NOMO-1 treated with dmso at 0.1 percent for 144 hours (cell line): ENCODE measurements at regions not wholly inside any gene's neighbourhood (a gene's known extent, or its start where the extent isn't known, plus 50 kb on each side); places are given as distances from the start of the nearest gene placed in this dataset.
A peak's percentile ranks its signal among the peaks of the same experiment; 100 is the strongest.
"Not testable (repeated sequence)": the region's sequence is repeated elsewhere in the genome, so short reads cannot be mapped to it uniquely, and the experiment has no call there.

ENCODE experiments used
- DNase-seq: peaks from one replicate; lab custom pipeline; 2025; ENCODE audit not compliant: unreplicated experiment; lab: John Stamatoyannopoulos, UW

DNA sequence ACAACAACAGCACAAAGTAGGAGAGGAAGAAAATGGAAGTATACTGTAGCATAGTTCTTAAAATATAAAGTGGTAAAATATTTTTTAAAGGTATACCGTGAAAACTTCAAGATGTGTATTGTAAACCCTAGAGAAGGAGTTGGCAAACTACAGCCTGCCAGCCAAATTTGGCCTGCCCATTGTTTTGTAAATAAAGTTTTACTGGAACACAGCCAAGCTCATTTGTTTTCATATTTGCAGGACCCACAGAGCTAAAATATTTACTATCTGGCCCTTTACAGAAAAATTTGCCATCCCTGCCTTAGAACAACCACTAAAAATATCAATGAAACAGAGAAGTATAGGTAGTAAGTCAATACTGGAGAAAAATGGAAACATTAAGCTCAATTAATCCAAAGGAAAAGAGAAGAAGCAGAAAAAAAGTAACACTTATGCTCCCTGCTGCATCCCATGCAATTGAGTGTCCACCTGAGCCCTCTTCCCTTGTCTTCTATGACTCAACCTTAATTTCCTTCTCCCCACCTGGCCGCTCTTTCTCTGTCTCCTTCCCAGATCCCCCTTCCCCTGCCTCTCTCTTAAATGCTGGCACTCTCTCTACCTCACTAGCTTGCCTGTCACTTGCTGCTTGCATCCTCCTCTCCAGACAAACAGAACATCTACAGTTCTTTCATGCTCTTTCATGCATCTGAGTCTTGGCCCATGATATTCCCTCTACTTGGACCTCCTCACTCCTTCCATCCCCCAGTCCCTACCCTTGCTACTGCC lies 50.6 kb upstream of the FER start:
- no peak for DNase-seq

DNA sequence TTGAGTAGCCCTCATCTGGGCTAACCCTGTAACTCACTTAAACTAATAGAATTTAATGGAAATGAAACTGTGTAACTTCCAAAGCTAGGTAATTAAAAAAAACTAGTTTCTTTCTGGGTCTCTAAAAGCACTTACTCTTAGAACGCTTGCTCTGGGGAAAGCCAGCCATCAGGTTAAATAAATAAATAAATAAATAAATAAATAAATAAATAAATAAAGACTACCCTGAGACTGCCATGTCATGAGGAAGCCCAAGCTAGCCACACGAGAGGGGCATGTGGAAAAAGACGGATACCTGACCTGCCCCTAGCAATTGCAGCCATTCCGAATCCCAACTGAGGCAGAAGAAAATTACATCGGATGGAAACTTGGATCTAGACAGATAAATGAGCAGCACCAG lies 51.3 kb upstream of the FER start:
- no peak for DNase-seq

DNA sequence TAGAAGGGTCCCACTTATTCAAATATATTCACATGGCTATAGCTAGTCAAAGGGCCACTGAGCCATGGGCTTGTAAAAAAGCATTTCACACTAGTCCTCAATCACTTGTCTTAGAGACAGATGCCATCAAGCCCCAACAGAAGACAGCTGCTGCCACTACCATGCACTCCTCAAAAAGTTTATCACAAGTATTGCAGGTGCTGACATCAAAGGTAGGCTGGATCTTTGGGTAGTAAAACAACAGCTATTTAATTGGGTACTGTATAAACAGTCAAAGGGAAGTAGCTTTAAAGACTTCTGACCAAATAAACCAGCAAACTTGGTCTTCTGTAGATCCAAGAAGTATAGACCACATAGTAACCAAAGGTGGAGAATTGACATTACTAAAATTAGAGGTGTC lies 59.2 kb upstream of the FER start:
- no peak for DNase-seq

DNA sequence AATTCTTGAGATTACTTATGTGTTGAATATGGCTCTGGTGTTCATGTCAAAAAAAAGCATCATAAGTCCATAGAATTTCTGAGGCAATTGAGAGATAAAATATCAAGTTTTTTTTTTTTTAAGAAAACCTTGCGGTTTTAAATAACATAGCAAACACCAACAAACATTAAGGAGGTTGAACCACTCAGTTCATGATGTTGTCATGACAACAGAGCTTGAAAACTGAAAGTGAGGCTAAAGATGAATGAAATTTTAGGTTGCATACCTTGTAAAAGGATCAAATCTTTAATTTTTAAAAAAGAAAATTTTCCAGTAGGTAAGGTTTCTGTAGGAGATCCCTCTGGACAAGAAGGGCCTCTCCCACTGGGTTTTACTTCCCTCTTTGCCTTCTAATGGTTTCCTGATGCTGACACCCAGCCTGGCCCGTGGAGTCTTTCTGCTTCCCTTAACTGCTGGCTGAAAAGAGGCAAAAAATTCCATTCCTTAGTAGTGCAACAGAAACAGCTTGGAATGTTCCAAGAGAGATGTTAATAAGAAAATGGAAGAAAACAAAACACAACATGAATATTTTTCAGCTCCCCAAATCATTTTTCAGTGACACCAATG lies 60.0 kb upstream of the FER start:
- no peak for DNase-seq

DNA sequence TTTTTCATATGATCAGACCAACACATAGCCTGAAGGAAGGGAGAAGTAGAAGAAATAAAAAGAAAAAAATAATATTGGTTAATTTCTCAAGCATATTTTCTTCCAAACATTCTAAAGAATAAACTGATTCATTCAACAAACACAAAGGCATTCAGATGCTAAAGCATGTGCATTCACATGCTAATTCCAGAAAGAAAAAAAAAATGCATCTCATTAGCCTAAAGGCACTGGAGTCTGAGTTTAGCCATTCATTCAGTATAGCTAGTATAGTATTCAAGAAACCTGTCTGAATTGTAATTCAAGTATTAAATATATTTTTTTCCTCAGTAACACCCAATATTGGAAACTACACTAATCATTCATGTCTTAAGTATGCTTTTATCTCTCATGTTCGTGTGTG lies 61.0 kb upstream of the FER start:
- no peak for DNase-seq

DNA sequence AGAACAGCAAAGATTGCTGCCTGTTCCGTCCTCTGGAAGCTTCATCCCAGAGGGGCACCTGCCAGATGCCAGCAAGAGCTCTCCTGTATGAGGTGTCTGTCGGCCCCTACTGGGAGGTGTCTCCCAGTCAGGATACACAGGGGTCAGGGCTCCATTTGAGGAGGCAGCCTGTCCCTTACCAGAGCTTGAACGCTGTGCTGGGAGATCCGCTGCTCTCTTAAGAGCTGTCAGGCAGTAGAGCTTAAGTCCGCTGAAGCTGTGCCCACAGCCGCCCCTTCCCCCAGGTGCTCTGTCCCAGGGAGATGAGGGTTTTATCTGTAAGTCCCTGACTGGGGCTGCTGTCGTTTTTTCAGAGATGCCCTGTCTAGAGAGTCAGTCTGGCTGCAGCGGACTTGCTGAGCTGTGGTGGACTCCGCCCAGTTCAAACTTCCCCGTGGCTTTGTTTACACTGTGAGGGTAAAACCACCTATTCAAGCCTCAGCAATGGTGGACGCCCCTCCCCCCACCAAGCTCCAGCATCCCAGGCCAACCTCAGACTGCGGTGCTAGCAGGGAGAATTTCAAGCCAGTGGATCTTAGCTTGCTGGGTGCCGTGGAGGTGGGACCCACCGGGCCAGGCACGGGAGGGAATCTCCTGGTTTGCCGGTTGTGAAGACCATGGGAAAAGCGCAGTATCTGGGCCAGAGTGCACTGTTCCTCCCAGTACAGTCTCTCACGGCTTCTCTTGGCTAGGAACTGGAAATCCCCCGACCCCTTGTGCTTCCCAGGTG lies 62.1 kb upstream of the FER start:
- not testable (repeated sequence) for DNase-seq

DNA sequence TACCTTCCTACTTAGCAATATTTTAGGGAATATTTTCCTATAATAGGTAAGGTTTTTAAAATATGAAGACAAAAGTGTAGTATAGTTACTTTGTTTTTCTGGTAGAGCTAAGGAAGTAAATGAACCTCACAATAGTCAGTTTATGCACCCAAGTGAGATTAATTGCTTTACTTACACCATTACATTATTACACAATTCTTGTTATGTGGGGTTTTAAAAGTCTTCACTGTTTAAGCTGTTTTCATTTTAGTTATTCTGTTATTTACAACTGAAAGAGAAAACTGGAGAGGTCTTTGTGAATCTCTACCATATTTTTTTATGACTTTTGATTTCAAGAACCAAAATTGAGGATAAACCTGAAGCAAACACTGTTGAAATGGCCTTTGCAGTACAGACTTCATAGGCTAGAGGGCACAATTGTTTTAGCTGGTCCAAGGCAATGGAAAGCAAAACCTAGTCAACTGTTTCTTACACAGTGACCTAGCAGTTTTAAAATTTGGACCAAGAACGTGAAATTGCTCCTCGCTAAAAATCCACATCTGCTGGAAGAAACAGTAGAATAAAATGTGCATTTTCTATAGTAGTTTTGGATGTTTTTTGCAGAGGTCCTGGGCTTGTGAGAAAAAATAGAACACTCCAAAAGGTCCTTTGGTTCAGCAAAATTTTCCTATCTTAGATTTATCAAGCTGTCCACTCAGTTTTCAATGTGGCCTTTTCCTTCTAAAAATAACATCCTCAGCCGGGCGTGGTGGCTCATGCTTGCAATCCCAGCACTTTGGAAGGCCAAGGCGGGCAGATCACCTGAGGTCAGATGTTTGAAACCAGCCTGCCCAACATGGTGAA lies 66.4 kb upstream of the FER start:
- DNase-seq: peak; percentile 49

DNA sequence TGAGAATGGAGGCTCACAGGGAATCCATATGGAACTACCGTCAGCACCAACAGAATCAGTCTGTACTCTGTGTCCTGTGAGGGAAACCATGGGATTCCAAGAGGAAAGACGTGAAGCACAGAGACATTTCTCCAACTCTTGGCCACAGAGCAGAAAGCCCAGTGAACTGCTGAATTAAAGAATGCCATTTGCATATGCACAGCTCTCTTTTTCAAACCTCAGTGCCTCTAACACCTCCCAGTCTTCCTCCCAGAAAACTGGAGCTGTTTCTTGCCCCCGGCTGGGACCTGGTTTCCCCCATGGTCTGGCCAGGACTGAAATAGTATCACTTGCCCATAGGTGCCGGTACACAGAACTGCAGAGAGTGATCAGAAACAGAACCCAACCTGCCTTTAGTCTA lies 69.6 kb upstream of the FER start:
- DNase-seq: no peak

DNA sequence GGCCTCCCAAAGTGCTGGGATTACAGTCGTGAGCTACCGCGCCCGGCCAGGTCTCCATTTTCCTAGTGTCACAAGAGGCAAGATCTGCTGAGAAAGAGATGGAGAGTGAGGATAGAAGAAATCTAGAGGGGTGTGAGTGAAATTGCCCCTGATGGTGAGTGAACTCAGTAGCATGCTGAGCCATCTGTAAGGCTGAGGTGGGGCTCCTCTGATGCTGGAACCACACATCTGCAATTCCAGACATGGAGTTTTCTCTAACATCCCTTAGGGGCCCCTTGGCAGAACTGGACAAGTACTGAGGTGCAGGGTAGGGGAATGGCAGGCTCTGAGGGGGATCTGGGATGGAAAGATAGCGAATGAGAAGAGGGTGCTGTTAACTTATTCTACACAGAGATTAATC lies 72.0 kb upstream of the FER start:
- DNase-seq: no peak

DNA sequence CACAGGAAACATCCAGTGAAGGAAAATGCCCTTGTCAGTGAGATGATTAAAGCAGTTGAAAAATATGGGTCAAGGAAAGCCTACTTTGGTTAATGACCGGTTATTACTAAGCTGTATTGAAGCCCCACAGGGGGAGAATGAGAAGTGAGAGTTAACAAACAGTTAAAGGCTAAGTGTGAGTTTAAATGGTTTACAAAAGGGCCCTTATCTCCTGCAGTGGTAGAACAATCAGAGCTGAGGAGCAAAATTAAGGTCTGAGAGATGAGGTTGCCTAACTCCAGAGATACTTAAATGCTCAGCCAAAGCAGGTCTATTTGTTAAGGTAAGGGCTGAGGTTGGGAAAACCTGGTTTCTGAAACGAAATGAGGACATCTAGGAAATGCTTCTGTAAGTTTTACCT lies 75.1 kb upstream of the FER start:
- no peak for DNase-seq

DNA sequence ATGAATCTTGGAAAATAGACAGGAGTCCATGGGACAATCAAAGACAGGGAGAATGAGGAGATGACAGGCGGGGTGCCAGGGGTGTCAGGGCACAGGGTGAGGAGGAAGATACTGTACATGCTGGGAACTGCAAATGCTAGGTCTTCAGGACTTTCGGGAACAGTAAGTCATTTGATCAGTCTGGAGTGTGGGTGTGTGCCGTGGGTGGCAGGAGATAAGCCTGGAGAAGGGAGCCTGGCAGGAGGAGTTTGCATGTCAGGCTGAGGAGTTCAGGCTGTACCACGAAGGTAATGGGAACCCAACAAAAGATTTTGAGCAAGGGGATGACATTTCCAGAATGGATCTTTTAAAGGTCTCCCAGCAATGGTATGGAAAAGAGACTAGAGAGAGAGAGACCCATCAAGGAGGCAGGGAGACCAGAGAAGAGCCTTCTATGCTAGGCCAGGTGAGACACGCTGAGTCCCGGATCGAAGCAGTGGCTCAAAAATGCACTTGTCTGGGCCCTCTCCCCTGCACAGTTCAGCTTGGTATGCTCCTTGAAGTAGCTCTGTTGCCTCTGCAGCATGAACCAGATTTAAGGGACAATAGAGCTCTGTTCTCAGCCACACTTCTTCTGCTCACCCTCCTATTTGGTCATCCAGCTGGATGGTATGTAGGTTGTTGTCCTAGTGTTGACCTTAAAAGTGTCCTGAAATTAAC lies 77.0 kb upstream of the FER start:
- no peak for DNase-seq

DNA sequence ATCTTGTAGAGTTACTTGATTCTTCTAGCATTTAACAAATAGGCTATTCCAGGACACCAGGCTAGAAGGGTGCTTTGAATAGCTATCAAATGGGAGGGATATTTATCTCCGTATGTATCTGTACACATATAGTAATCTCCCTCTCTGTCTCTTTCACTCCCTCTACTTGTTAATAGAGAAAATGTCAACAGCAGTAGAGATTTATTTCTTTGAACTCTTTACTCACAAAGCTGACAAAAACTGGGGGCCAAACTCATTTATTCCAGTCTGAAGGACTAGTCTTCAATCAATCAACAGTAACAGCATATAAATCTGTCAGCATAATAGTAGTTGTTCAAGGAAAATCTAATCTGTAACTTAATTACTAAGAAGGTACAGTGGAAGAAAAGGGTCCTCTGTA lies 78.2 kb upstream of the FER start:
- DNase-seq: no peak

DNA sequence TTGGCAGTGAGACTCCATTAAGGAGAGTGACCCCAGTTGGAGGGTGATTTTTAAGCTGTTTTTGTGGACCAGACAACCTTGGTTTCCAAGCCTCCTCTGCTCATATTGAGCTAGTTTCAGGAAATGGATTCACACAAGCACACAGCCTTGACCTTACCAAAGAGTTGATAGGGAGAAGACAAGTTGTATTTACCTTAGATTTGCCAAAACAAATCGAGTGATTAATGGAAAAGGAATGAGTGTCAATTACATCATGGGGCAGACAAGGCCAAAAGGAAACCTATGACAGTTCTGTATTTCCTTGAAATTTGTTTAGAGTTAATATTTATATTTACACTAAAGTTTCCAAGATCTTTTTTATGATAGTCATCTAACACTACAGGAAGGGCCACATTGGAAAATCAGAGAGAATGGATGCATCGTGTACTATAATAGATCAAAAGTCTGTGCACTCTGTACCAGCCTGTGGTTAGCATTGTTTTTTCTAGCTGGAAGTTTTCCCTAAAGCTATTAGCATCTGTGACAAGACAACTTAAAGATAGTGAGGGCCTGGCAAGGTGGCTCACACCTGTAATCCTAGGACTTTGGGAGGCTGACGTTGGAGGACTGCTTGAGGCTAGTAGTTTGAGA lies 86.0 kb upstream of the FER start:
- no peak for DNase-seq

DNA sequence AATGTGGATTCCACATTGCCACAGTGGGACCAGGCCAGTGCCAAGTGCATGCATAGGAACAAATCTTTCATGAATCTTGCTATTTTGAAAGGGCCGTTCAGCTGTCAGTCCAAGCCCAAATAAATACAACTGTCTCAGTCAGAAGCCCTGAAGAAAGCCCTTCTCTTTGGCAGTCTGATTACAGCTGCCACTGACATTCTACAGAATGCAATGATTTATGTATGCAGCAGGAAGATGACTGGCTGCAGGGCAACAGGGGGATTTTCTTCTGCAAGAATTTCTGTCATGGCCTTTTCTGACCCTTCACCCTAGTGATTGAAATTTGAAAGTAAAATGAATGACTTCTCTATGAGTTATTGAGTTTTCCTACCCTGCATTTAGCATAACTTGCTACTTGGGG lies 86.7 kb upstream of the FER start:
- no peak for DNase-seq

DNA sequence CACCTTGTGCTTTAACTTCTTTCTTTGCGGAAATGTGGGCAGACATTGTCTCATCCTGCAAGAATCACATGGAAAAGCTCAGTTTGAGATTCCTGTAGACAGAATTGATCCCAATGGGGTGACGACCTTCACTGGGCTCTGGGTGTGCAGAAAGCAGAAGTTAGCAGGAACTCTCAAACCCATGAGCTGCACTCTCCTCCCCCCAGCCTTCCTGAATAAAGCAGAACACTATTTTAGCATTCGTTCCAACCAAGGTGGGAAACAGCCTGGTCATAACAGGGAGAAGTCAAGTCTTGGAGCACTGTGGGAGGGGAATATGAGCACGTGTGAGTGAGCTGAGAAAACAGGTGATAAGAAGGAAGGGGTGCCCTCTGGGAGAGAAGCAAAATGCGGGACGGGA lies 87.4 kb upstream of the FER start:
- DNase-seq: no peak

DNA sequence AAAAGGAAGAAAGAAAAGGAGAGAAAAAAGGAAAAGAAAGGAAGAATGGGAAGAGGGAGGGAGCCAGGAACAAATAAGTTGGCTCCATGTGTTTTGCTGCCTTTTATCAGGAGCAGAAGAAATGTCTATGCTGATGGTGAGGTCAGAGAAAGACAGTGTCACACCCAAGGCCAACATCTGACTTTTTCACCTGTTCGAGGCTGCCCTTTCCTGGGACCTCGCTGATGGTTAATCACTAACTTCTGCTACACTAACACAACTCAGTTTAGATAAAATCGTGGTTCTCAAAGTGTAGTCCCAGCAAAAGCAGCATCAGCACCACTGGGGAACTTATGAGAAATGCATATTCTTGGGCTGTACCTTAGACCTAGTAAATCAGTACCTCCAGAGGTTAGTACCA lies 88.2 kb upstream of the FER start:
- no peak for DNase-seq

DNA sequence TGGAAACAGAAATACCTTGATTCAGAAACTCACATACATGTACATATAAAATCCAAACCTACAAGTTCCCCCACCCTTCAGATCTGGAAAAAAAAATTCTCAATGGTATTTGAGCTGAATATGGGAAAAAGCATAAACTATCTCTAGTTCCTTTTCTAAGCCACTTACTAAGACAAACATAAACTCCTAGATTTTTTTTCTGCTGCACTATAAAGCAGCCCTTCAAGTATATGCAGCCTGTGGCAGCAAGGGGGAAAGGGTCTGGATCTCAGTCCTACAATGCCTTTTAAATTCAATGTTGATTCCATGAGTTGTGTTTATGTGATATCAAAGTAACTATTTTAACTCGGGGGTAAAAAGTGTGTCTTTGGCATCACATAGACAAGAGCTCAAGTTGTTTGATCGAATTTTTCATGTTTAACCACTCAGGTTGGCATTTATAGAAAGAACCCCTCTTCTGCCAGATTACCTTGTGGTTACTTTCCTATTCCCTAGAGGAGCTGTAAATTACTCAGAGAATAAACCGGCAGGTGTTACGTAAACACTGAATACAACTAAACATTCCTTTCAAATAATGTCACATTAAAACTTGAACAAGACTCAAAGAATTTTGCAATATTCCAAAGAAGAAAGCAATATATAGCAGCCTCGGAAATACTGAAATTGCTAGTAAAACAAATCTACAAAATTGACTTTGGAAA lies 91.8 kb upstream of the FER start:
- DNase-seq: no peak

DNA sequence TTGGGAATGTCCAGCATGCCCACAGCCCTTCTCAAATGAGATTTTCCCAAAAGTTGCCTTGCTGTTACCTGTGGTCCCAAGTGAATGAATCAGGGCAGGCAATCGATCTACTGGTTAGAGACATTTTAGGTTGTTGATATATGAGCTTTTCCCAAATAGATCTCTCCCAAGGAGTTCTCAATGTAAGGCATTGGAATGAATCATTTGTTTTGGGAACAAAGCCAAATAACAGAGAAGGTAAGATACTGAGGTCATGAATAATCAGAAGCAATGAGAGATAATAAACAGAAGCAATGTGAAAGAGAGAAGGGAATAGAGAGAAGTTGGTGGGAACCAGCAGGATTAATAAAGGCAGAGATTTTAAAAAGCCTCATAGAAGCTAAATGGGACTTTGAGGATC lies 93.6 kb upstream of the FER start:
- DNase-seq: no peak

DNA sequence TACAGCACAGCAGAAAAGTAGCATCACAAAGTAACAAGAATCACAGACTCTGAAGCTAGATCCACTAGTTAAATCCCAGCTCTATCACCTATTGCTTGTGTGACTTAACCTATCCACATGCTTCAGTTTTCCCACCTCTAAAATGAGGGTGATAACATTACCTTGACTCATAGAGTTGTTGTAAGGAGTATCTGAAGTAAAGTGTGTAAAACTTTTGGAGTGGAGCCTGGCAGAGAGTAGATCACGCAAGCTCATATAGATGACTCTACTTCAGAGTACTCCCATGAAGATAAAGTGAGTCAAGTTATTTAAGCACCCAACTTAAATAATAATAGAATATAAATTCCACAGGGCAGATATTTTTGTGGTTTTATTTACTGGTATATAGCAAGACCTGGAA lies 94.5 kb upstream of the FER start:
- no peak for DNase-seq

DNA sequence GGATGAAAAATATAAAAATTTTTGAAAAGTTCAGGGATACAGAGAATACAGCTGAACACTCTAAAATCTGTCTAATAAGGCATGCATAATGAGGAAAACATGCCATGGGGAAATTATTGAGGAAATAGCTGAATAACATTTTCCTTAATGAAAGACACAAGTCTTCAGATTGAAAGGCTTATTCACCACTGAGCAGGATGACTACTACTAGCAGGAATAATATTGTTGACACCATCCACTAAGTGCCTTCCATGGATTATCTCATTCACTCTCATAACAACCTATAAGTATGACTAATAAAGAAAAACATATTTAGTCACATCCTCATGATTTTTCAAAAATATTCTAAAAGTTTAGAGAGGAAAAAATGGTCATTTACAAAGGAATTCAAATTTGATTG lies 96.7 kb upstream of the FER start:
- DNase-seq: no peak
